HG02885 (cell line): ENCODE measurements at regions not wholly inside any gene's neighbourhood (a gene's known extent, or its start where the extent isn't known, plus 50 kb on each side); places are given as distances from the start of the nearest gene placed in this dataset.

Source experiments
- ATAC-seq: cut with Tn5 transposase; IDR thresholded peaks from one replicate; pipeline ENCODE4 v1.9.1; 2021; ENCODE audit warnings: mild to moderate bottlenecking; ENCODE audit not compliant: unreplicated experiment, poor library complexity

GRCh38 chr5:91433861-91434260 is 50.7 kb upstream of the ARRDC3 start:
- ATAC-seq: peak; percentile 19
